ENCODE measurements at regions not wholly inside any gene's neighbourhood (a gene's known extent, or its start where the extent isn't known, plus 50 kb on each side); places are given as distances from the start of the nearest gene placed in this dataset.
A peak's percentile ranks its signal among the peaks of the same experiment; 100 is the strongest.
"Not testable (repeated sequence)": the region's sequence is repeated elsewhere in the genome, so short reads cannot be mapped to it uniquely, and the experiment has no call there.

DNA sequence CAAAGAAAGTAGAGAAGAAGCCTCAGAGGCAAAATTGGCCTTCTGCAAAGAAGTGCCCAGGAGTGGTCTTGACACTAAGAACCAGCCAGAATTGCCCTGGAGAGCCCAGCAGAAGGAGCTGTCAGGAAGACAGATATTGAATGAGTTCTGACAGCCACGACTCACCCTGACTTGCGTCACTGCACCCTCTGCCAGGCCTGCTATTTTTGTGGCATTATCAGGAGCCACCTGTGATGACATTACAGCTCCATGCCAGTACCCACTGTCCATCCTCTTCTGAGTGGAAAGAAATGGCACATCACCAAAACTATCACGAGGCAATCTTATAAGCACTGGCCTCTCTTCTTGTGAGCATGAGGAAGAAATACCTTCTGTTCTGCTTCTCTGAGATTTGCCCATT is 67.7 kb downstream of the SMIM20 start:
- H3K27me3 Mint-ChIP-seq (ENCODE audit: low read depth), result peaks cover 24% of the 10 kb centered on the region
- no peaks in the 10 kb centered on the region for H3K4me1 Mint-ChIP-seq (ENCODE audit: low read depth)
- DNase-seq (no peak), ATAC-seq (replicated peaks in 1 of 2) (no peak)
- no peaks in the 10 kb centered on the region for H3K9me3 Mint-ChIP-seq
- H3K4me3 Mint-ChIP-seq, result no peak overlapping the region
- no peaks in the 10 kb centered on the region for H3K36me3 Mint-ChIP-seq (ENCODE audit: insufficient read depth in 2 of 2)
- H3K27ac Mint-ChIP-seq, result no peak overlapping the region

DNA sequence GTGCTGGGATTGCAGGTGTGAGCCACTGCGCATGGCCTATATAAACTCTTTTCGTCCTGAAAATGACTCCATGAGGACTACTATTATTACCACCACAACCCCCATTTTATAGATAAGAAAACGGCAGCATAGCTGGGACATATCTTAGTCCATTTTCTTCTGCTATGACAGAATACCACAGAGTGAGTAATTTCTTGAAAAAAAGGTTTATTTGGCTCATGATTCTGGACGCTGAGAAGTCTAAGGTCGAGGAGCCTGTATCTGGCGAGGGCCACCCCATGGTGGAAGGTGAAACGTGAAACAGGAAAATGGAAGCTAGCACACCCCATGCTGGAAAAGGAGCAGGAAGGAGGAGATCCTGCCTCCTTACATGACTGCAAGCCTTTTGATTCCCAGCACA is 68.9 kb downstream of the SMIM20 start:
- peaks cover 2% of the 10 kb centered on the region for H3K4me1 Mint-ChIP-seq (ENCODE audit: low read depth)
- DNase-seq, result no peak
- ATAC-seq (replicated peaks in 1 of 2), result no peak
- no peaks in the 10 kb centered on the region for H3K9me3 Mint-ChIP-seq
- H3K36me3 Mint-ChIP-seq (ENCODE audit: insufficient read depth in 2 of 2), result no peaks in the 10 kb centered on the region
- H3K27me3 Mint-ChIP-seq (ENCODE audit: low read depth), result peaks cover 22% of the 10 kb centered on the region
- no peak overlapping the region for H3K4me3 Mint-ChIP-seq
- no peak overlapping the region for H3K27ac Mint-ChIP-seq

DNA sequence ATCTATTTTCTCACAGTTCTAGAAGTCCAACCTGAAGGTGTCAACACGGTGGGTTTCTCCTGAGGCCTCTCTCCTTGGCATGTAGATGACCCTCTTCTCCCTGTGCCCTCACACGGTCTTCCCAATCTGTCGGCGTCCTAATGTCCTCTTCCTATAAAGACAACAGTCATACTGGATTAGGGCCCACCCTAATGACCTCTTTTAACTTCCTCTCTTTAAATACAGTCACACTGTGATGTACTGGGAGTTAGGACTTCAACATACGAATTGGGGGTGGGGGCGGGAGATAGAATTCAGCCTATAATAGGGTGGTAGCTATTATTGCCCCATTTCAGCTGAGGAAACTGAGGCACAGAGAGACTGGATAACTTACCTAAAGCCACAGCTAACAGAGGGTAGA is 70.2 kb downstream of the SMIM20 start:
- no peak for ATAC-seq (replicated peaks in 1 of 2)
- DNase-seq, result no peak
- Mint-ChIP-seq H3K4me1 (ENCODE audit: low read depth) (peaks cover 10% of the 10 kb centered on the region), H3K4me3 (no peak overlapping the region), H3K9me3 (no peaks in the 10 kb centered on the region), H3K27me3 (ENCODE audit: low read depth) (peaks cover 27% of the 10 kb centered on the region), H3K27ac (no peak overlapping the region), H3K36me3 (ENCODE audit: insufficient read depth in 2 of 2) (no peaks in the 10 kb centered on the region)

DNA sequence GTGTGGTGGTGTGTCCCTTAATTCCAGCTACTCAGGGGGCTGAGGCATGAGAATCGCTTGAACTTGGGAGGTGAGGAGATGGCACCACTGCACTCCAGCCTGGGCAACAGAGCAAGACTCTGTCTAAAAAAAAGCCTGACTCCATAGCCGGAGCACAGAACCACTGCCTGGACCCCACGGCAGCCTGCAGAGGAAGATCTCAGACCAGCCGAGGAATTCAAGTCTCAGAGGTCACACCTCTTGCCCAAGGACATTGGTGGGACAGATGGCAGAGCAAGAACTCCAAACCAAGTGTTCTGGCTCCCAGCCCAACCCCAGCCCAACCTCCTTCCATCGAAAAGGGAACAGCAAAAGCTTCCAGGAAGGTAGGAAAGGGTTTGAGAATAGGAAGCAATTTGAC is 70.8 kb downstream of the SMIM20 start:
- ATAC-seq (replicated peaks in 1 of 2) (no peak), DNase-seq (no peak)
- no peak overlapping the region for H3K4me3 Mint-ChIP-seq
- H3K9me3 Mint-ChIP-seq, result no peaks in the 10 kb centered on the region
- peaks cover 21% of the 10 kb centered on the region for H3K27me3 Mint-ChIP-seq (ENCODE audit: low read depth)
- H3K36me3 Mint-ChIP-seq (ENCODE audit: insufficient read depth in 2 of 2), result no peaks in the 10 kb centered on the region
- H3K4me1 Mint-ChIP-seq (ENCODE audit: low read depth), result peaks cover 10% of the 10 kb centered on the region
- H3K27ac Mint-ChIP-seq, result no peak overlapping the region

DNA sequence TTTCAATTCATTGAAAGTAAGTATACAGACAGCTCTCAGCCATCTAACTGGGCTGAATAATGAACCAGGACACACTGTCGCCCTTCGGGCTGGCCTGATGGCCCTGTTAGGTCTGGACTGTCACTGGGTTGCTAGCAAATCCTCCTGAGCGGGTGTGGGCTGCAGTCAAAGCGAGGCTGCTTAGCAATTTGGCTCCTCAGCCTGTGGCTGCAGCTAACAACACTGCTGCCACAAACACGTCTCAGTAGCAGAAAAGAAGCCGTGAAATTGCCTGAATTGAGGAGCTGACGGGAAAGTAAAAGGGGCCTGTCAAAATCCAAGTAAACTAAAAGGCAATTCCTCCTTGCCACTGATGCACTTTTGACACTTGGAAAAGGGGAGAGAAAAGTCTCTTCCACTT is 72.8 kb downstream of the SMIM20 start:
- H3K4me3 Mint-ChIP-seq, result no peak overlapping the region
- no peak for ATAC-seq (replicated peaks in 1 of 2)
- peaks cover 10% of the 10 kb centered on the region for H3K4me1 Mint-ChIP-seq (ENCODE audit: low read depth)
- no peak for DNase-seq
- no peaks in the 10 kb centered on the region for H3K36me3 Mint-ChIP-seq (ENCODE audit: insufficient read depth in 2 of 2)
- peaks cover 27% of the 10 kb centered on the region for H3K27me3 Mint-ChIP-seq (ENCODE audit: low read depth)
- H3K9me3 Mint-ChIP-seq, result no peaks in the 10 kb centered on the region
- no peak overlapping the region for H3K27ac Mint-ChIP-seq

DNA sequence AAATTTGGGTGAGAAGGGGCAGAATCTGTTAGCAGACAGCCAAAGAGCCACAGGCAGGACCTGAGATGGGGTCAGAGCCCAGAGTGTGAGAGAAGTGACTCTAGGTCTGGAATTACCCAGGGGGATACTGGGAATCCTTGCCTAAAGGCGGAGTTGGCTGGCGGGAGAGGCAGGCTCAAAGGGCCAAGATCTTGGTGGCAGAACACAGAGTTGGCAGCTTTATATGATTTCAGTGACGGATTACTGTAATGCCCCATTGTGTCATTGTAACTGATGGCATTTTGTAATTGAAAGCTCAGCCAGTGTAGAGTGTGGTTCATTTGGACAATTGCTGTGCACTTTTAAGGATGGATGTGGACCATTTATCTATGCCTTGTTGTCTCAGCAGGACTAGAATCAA is 77.3 kb downstream of the SMIM20 start:
- ATAC-seq (replicated peaks in 1 of 2), result no peak
- Mint-ChIP-seq H3K36me3 (ENCODE audit: insufficient read depth in 2 of 2) (no peaks in the 10 kb centered on the region), H3K9me3 (no peaks in the 10 kb centered on the region), H3K27ac (no peak overlapping the region), H3K4me3 (no peak overlapping the region), H3K27me3 (ENCODE audit: low read depth) (peaks cover 22% of the 10 kb centered on the region), H3K4me1 (ENCODE audit: low read depth) (peaks cover 23% of the 10 kb centered on the region)
- DNase-seq, result no peak

DNA sequence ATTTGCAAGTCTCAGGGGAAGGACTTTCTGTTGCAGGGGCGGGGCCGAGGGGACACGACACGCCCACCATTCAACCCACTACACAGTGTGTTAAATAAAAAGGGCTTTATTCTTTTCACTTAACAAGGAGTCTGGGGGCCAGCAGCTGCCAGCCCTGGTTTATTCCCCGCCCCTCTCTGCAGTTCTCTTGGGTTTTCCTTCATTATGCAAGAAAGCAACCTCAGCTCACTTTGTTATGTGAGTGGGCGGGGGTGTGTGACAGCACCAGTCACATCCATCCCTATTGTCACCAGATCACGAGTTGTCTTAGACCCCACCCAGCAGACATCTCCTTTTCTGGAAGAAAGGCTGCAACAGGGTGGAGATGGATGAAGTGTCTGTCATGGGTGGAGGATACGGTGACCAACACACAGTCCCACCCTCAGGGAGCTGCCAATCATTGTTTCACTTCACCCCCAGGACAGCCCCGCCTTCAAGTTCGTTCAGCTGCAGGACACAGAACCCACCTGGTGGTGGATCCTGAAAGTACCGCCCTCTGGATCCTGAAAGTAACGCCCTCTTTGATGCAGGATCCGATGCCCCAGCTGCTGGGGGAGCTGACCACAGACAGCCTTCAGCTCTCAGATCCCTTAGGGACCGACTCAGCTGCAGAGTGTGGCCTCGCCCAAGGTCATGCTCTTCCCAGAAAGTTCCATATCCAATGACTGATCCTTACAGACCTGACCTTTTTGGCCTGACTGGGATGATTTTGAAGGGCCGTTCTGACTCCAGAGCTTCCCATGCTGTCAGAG is 79.6 kb downstream of the SMIM20 start:
- Mint-ChIP-seq H3K27me3 (ENCODE audit: low read depth) (peaks cover 12% of the 10 kb centered on the region), H3K9me3 (no peaks in the 10 kb centered on the region), H3K27ac (no peak overlapping the region), H3K4me3 (no peak overlapping the region), H3K36me3 (ENCODE audit: insufficient read depth in 2 of 2) (no peaks in the 10 kb centered on the region), H3K4me1 (ENCODE audit: low read depth) (peaks cover 14% of the 10 kb centered on the region)
- peak; percentile 4 to 20 for DNase-seq
- ATAC-seq (replicated peaks in 1 of 2), result peak; percentile 27 to 67

DNA sequence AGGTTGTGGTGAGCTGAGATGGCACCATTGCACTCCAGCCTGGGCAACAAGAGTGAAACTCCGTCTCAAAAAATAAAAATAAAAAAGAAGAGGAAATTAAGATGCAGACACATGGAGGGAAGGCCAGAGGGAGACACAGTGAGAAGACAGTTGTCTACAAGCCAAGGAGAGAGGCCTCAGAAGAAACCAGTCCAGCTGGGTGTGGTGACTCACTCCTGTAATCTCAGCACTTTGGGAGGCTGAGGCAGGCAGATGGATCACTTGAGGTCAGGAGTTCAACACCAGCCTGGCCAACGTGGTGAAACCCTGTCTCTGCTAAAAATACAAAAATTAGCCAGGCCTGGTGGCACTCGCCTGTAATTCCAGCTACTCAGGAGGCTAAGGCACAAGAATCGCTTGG is 80.6 kb downstream of the SMIM20 start:
- not testable (repeated sequence) for H3K27ac Mint-ChIP-seq; H3K9me3 Mint-ChIP-seq; H3K4me3 Mint-ChIP-seq; DNase-seq; H3K27me3 Mint-ChIP-seq (ENCODE audit: low read depth); H3K36me3 Mint-ChIP-seq (ENCODE audit: insufficient read depth in 2 of 2); ATAC-seq (replicated peaks in 1 of 2)
- peaks cover 13% of the 10 kb centered on the region for H3K4me1 Mint-ChIP-seq (ENCODE audit: low read depth)

DNA sequence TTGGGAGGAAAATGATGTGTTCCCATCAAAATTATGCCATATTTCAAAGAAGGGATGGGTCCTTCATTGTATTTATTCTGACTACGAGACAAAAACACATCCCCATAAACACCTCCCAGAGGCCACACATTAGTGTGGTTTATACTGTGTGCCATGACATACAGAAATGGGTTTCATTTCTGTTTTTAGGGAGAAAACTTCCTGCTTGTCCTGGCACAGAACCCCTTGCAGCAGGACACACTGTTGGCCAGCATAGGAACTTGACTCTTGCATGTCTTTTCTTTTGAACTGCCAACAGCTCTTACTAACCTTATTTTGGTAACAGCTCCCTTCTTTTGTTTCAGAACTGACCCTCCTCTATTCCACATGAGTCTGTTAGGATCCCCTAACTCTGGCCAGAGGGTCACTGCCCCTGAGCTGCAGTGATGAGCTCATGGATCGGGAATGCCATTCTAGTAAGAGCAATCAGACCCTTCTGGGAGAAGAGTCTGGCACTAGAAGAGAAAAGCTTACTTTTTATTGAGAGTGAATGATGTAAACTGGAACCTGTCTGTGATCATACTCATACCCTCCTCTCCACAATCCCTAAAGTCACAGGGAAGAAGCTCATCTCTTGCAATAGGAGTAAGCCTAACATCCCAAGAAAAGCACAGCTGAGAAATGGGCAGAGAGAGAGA is 86.4 kb downstream of the SMIM20 start:
- Mint-ChIP-seq H3K9me3 (no peaks in the 10 kb centered on the region), H3K27me3 (ENCODE audit: low read depth) (peaks cover 19% of the 10 kb centered on the region), H3K4me3 (no peak overlapping the region), H3K36me3 (ENCODE audit: insufficient read depth in 2 of 2) (no peaks in the 10 kb centered on the region), H3K27ac (no peak overlapping the region), H3K4me1 (ENCODE audit: low read depth) (no peaks in the 10 kb centered on the region)
- DNase-seq, result no peak
- no peak for ATAC-seq (replicated peaks in 1 of 2)

DNA sequence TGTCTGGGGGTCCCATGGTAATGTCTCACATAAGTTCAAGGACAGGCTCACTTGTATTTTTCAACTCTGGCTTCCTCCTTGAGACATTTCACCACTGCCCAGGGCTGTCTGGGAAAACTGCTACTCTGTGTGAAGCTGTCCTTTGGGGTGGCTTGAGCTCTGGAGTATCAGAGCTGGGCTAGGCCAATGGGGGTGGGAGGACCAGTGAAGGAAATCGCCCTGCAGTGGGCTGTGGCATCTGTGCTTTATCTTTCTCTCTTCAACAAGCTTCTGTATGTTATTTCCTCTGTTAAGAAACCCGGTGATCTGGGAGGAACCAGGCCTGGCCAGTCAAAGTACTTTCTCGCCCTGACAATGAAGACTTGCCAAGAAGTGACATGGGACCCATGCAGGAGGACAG is 87.4 kb downstream of the SMIM20 start:
- H3K9me3 Mint-ChIP-seq, result peaks cover 0 to 2% of the 10 kb centered on the region in 2 donors
- H3K4me3 Mint-ChIP-seq, result no peak overlapping the region
- peaks cover 29% of the 10 kb centered on the region for H3K27me3 Mint-ChIP-seq (ENCODE audit: low read depth)
- no peaks in the 10 kb centered on the region for H3K36me3 Mint-ChIP-seq (ENCODE audit: insufficient read depth in 2 of 2)
- ATAC-seq (replicated peaks in 1 of 2) (no peak), DNase-seq (no peak)
- no peaks in the 10 kb centered on the region for H3K4me1 Mint-ChIP-seq (ENCODE audit: low read depth)
- H3K27ac Mint-ChIP-seq, result no peak overlapping the region

DNA sequence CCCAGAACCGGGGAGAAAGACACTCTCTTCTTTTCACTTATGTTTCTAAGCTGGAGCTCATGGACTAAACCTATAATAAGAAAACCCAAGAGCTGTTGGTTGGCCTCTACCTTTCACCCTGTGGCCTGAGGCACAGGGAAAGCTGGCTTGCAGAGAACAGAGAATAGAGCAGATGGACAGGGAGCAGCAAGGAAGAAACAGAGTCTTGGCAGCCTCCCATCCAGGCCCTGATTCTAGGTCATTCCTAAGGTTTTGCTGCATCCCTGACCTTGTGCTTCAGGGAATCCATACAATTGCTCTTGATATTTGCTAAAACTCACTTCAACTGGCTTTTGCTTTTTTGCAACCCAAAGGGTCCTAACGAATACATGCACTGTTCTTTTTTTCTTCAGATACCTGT is 87.8 kb downstream of the SMIM20 start:
- Mint-ChIP-seq H3K4me1 (ENCODE audit: low read depth) (no peaks in the 10 kb centered on the region), H3K9me3 (peaks cover 0 to 2% of the 10 kb centered on the region in 2 donors), H3K27me3 (ENCODE audit: low read depth) (peaks cover 29% of the 10 kb centered on the region), H3K36me3 (ENCODE audit: insufficient read depth in 2 of 2) (no peaks in the 10 kb centered on the region), H3K27ac (no peak overlapping the region), H3K4me3 (no peak overlapping the region)
- ATAC-seq (replicated peaks in 1 of 2) (no peak), DNase-seq (no peak)

DNA sequence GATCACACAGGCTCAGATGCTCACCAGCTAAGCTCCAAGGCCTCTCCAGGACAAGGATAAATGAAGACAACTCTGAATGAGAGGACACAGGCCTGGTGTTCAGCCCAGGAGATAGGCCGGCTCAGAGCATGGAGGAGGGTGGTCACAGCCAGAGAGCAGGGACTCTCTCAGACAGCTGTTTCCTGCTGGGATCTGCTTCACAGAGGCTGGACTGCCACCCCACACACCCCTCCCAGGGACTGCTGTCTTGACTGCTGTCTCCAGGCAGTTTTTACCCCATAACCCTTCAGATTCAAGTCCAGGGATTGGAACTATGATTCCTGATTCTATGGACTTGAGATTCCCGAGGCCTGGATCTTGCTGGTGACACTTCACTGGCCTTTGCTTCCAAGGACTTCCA is 89.0 kb downstream of the SMIM20 start:
- no peaks in the 10 kb centered on the region for H3K4me1 Mint-ChIP-seq (ENCODE audit: low read depth)
- DNase-seq, result no peak
- H3K36me3 Mint-ChIP-seq (ENCODE audit: insufficient read depth in 2 of 2), result no peaks in the 10 kb centered on the region
- no peak overlapping the region for H3K27ac Mint-ChIP-seq
- H3K4me3 Mint-ChIP-seq, result no peak overlapping the region
- peaks cover 29% of the 10 kb centered on the region for H3K27me3 Mint-ChIP-seq (ENCODE audit: low read depth)
- no peak for ATAC-seq (replicated peaks in 1 of 2)
- H3K9me3 Mint-ChIP-seq, result peaks cover 0 to 2% of the 10 kb centered on the region in 2 donors

DNA sequence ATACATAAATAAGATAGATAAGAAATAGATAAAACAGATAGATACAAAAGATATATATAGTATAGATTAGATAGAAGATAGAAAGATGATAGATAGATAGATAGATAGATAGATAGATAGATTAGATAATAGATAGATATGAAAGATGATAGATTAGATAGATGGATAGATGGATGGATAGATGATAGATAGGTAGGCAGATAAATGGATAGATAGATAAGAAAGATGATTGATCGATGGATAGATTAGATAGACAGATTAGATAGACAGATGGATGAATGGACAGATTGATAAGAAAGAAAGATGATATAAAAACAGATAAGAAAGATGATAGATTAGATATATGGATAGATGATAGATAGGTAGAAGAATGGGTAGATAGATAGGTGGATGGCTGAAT is 90.3 kb downstream of the SMIM20 start:
- no peak overlapping the region for H3K27ac Mint-ChIP-seq
- H3K9me3 Mint-ChIP-seq, result peaks cover 3 to 4% of the 10 kb centered on the region in 2 donors
- ATAC-seq (replicated peaks in 1 of 2), result no peak
- no peak overlapping the region for H3K4me3 Mint-ChIP-seq
- H3K27me3 Mint-ChIP-seq (ENCODE audit: low read depth), result peaks cover 29% of the 10 kb centered on the region
- no peaks in the 10 kb centered on the region for H3K4me1 Mint-ChIP-seq (ENCODE audit: low read depth)
- peaks cover 0 to 3% of the 10 kb centered on the region in 2 donors for H3K36me3 Mint-ChIP-seq (ENCODE audit: insufficient read depth in 2 of 2)
- no peak for DNase-seq

DNA sequence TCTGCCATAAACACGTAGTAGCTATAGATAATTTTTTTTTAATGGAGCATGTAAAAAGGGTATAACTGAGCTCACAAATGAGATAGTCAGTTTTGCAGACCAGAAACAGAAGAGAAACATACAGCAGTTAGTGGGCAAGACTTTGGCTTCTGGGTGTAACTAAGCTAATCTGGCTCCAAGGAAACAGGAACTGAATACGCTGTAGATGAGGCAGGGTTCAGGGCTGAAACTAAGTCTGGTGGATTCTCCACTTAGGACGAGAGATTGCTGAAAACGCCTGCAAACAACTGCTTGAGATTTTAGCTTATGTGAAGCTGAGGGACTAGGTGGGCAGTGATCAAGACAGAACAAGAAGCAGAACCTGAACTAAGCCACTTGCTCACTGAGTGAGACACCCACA is 91.7 kb downstream of the SMIM20 start:
- H3K9me3 Mint-ChIP-seq, result peaks cover 3 to 7% of the 10 kb centered on the region in 2 donors
- no peak overlapping the region for H3K4me3 Mint-ChIP-seq
- H3K27me3 Mint-ChIP-seq (ENCODE audit: low read depth), result peaks cover 21% of the 10 kb centered on the region
- no peak for DNase-seq
- no peak overlapping the region for H3K27ac Mint-ChIP-seq
- H3K4me1 Mint-ChIP-seq (ENCODE audit: low read depth), result no peaks in the 10 kb centered on the region
- ATAC-seq (replicated peaks in 1 of 2), result no peak
- H3K36me3 Mint-ChIP-seq (ENCODE audit: insufficient read depth in 2 of 2), result peaks cover 2 to 3% of the 10 kb centered on the region in 2 donors

Measured in activated T-cell treated with anti-CD3 and anti-CD28 coated beads, Interleukin-2, amount 50 U/mL, for 72 hours (primary cell).